Mesenchymal stem cell (in vitro differentiated cells and primary cell): ENCODE measurements at regions not wholly inside any gene's neighbourhood (a gene's known extent, or its start where the extent isn't known, plus 50 kb on each side); places are given as distances from the start of the nearest gene placed in this dataset.

Experiments
- DNase-seq: peaks from one replicate; pipeline ENCODE4 v3.0.0-alpha.2; 2013
- H2AFZ ChIP-seq: one replicate; pipeline ENCODE4 v1.6.1; 2013; ENCODE audit warnings: low read depth, mild to moderate bottlenecking, control low read depth, inconsistent platforms, low read length, moderate library complexity
- H2AK5ac ChIP-seq: 2 replicates; pipeline ENCODE4 v1.6.1; 2013; ENCODE audit warnings: low read length, moderate library complexity, mild to moderate bottlenecking, inconsistent platforms; ENCODE audit not compliant: severe bottlenecking
- H2BK120ac ChIP-seq: one replicate; pipeline ENCODE4 v1.6.1; 2013; ENCODE audit warnings: low read depth, mild to moderate bottlenecking, inconsistent platforms, low read length, moderate library complexity
- H2BK12ac ChIP-seq, 2 experiments: one replicate each; pipeline ENCODE4 v1.6.1; 2013; ENCODE audit warnings: inconsistent platforms in 2 of 2, low read length in 2 of 2, mild to moderate bottlenecking in 2 of 2, moderate library complexity in 2 of 2, control low read depth in 1 of 2
- H2BK15ac ChIP-seq: one replicate; pipeline ENCODE4 v1.6.1; 2013; ENCODE audit warnings: mild to moderate bottlenecking, low read depth, inconsistent platforms; ENCODE audit not compliant: poor library complexity, severe bottlenecking
- H2BK5ac ChIP-seq: 2 replicates; pipeline ENCODE4 v1.6.1; 2013; ENCODE audit warnings: low read depth, mild to moderate bottlenecking, low read length, control low read depth, inconsistent platforms; ENCODE audit not compliant: poor library complexity, severe bottlenecking
- H3K14ac ChIP-seq, 2 experiments: one replicate each; pipeline ENCODE4 v1.6.1; 2013; ENCODE audit warnings: inconsistent platforms in 2 of 2, low read length in 2 of 2, control low read depth in 1 of 2, mild to moderate bottlenecking in 1 of 2, moderate library complexity in 1 of 2
- H3K18ac ChIP-seq, 2 experiments: one replicate each; pipeline ENCODE4 v1.6.1; 2013; ENCODE audit warnings: inconsistent platforms in 2 of 2, low read length in 2 of 2, control low read depth in 1 of 2, low read depth in 1 of 2, mild to moderate bottlenecking in 1 of 2
- H3K23ac ChIP-seq, 2 experiments: one replicate each; pipeline ENCODE4 v1.6.1; 2013; ENCODE audit warnings: inconsistent platforms in 2 of 2, low read length in 2 of 2, mild to moderate bottlenecking in 2 of 2, moderate library complexity in 2 of 2, control low read depth in 1 of 2
- H3K27ac ChIP-seq: 2 replicates; pipeline ENCODE4 v1.5.1; 2013; ENCODE audit warnings: mild to moderate bottlenecking, moderate library complexity, low read length, control low read depth, inconsistent platforms; ENCODE audit not compliant: poor library complexity, severe bottlenecking
- H3K27me3 ChIP-seq, 2 experiments: 2 replicates each; pipeline versions ENCODE4 v1.6.1 to v1.7.0; 2013; ENCODE audit warnings: low read length in 2 of 2, mild to moderate bottlenecking in 2 of 2, moderate library complexity in 2 of 2, control low read depth in 1 of 2, inconsistent platforms in 1 of 2; ENCODE audit not compliant: control insufficient read depth in 1 of 2, insufficient read depth in 1 of 2
- H3K36me3 ChIP-seq, 2 experiments: 2 replicates each; pipeline versions ENCODE4 v1.6.1 to v1.7.0; 2013; ENCODE audit warnings: low read length in 2 of 2, control low read depth in 1 of 2, inconsistent platforms in 1 of 2, low read depth in 1 of 2, mild to moderate bottlenecking in 1 of 2; ENCODE audit not compliant: insufficient read depth in 2 of 2, control insufficient read depth in 1 of 2
- H3K4ac ChIP-seq, 2 experiments: one replicate each; pipeline ENCODE4 v1.6.1; 2013; ENCODE audit warnings: inconsistent platforms in 2 of 2, low read length in 2 of 2, mild to moderate bottlenecking in 2 of 2, moderate library complexity in 2 of 2, control low read depth in 1 of 2, low read depth in 1 of 2
- H3K4me1 ChIP-seq: 2 replicates; pipeline ENCODE4 v1.6.1; 2013; ENCODE audit warnings: low read depth, low read length, control low read depth; ENCODE audit not compliant: control insufficient read depth, insufficient read depth
- H3K4me2 ChIP-seq: 2 replicates; pipeline ENCODE4 v1.6.1; 2013; ENCODE audit warnings: low read length, mild to moderate bottlenecking, inconsistent platforms; ENCODE audit not compliant: poor library complexity, severe bottlenecking
- H3K4me3 ChIP-seq, 2 experiments: 2 replicates each; pipeline versions ENCODE4 v1.5.1 to v1.7.0; 2013; ENCODE audit warnings: low read length in 2 of 2, mild to moderate bottlenecking in 2 of 2, control low read depth in 1 of 2, low read depth in 1 of 2; ENCODE audit not compliant: insufficient read depth in 1 of 2
- H3K79me1 ChIP-seq: replicated peaks from 2 replicates; pipeline ENCODE4 v1.6.1; 2013; ENCODE audit warnings: mild to moderate bottlenecking, control low read depth, low read length, inconsistent platforms; ENCODE audit not compliant: poor library complexity, severe bottlenecking
- H3K9ac ChIP-seq: 2 replicates; pipeline ENCODE4 v1.7.0; 2013; ENCODE audit warnings: mild to moderate bottlenecking, low read length, moderate library complexity
- H3K9me3 ChIP-seq: 2 replicates; pipeline ENCODE4 v1.7.0; 2013; ENCODE audit warnings: mild to moderate bottlenecking, low read length; ENCODE audit not compliant: control insufficient read depth
- H4K8ac ChIP-seq: one replicate; pipeline ENCODE4 v1.6.1; 2013; ENCODE audit warnings: inconsistent platforms, mild to moderate bottlenecking, low read length, moderate library complexity
- H4K91ac ChIP-seq: one replicate; pipeline ENCODE4 v1.6.1; 2013; ENCODE audit warnings: mild to moderate bottlenecking, low read length, inconsistent platforms
- WGBS: methylation state at CpG from one replicate; pipeline ENCODE4 v1.1.7; 2013; ENCODE audit warnings: mixed read lengths; 5-methylcytosine and 5-hydroxymethylcytosine counted together

DNA sequence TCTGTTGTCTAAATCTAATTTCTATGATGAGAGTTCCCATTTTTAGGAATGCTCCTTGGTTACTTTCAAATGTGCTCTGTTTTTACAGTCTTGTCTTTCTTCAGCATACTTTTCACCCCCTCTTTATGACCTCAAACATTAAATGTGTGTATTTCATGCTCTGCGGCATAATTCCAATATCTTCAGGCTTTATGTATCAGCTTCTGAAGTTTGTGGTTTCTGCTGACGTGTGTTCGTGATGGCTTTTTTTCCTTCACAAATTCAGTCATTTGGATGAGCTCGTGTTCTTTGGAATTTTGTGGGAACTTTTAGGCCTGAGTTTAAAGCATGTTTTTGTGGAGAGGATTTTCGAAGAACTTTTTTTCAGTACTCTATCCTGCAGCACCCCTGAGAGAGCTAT is 97.7 kb upstream of the CHRNA7 start:
- no peaks in the 10 kb centered on the region for H3K36me3 ChIP-seq
- H3K4me2 ChIP-seq = no peak overlapping the region
- H2BK15ac ChIP-seq = no peak overlapping the region
- no peaks in the 10 kb centered on the region for H3K4me1 ChIP-seq
- no peak overlapping the region for H3K23ac ChIP-seq
- 75% methylated on average over 5 of the region's 5 CpGs for WGBS
- no peak overlapping the region for H3K9ac ChIP-seq
- no peak overlapping the region for H2BK5ac ChIP-seq
- H2AFZ ChIP-seq = no peak overlapping the region
- H3K14ac ChIP-seq = no peak overlapping the region
- H3K79me1 ChIP-seq = no peaks in the 10 kb centered on the region
- H3K4ac ChIP-seq = no peak overlapping the region
- no peak overlapping the region for H3K27ac ChIP-seq
- no peak for DNase-seq
- no peak overlapping the region for H2BK120ac ChIP-seq
- no peaks in the 10 kb centered on the region for H3K9me3 ChIP-seq
- no peaks in the 10 kb centered on the region for H3K27me3 ChIP-seq
- no peak overlapping the region for H4K91ac ChIP-seq
- no peak overlapping the region for H2AK5ac ChIP-seq
- H3K18ac ChIP-seq = no peak overlapping the region
- no peak overlapping the region for H2BK12ac ChIP-seq
- no peak overlapping the region for H4K8ac ChIP-seq
- H3K4me3 ChIP-seq = no peak overlapping the region

DNA sequence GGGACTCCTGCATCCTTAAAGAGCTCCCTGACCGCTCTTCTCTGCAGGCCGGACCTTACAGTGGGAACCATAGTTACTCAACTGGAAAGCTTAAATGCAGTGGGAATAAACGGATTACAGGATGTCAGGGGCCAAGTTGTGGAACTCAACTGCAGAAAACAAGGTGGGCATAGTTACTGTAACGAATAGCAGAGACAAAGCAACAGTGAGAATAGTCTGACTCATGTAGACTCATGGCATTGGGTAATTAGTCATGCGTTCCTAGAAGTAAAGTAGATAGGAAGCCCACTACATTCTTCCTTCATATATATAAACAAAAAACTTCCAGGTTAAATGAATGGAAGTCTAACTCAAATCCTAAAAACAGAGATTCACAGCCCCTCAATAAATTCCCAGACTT is 95.5 kb upstream of the CHRNA7 start:
- no peak overlapping the region for H2AK5ac ChIP-seq
- no peak overlapping the region for H2AFZ ChIP-seq
- H3K9me3 ChIP-seq = no peaks in the 10 kb centered on the region
- no peak overlapping the region for H4K8ac ChIP-seq
- no peak overlapping the region for H3K18ac ChIP-seq
- H2BK5ac ChIP-seq = no peak overlapping the region
- no peak overlapping the region for H3K4ac ChIP-seq
- no peak overlapping the region for H2BK12ac ChIP-seq
- no peak overlapping the region for H3K14ac ChIP-seq
- no peak overlapping the region for H4K91ac ChIP-seq
- no peak overlapping the region for H3K23ac ChIP-seq
- 46% methylated on average over 5 of the region's 5 CpGs for WGBS
- no peak overlapping the region for H2BK120ac ChIP-seq
- H3K4me3 ChIP-seq = no peak overlapping the region
- H3K27ac ChIP-seq = no peak overlapping the region
- H3K79me1 ChIP-seq = no peaks in the 10 kb centered on the region
- H2BK15ac ChIP-seq = no peak overlapping the region
- no peaks in the 10 kb centered on the region for H3K4me1 ChIP-seq
- no peak overlapping the region for H3K9ac ChIP-seq
- DNase-seq = no peak
- no peak overlapping the region for H3K4me2 ChIP-seq
- no peaks in the 10 kb centered on the region for H3K36me3 ChIP-seq
- H3K27me3 ChIP-seq = no peaks in the 10 kb centered on the region

DNA sequence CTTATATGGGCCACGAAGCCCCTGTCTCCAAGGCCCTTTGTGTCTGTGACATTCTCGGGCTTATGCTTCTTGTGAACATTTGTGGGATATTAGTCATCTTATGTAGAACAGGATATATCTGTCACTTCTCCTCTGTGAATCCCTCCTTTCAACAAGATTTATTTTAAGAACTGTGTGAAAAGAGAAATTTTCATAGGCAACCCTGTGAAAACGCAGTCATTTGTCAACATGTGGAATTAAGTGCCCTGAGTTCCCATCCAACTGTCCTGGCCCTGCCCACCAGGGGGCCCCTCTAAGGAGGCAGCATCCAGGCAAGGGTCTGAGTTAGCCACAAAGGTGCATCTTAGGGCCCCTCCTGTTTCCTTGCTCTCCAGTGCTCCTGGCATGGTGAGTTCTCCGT is 76.8 kb upstream of the CHRNA7 start:
- Histone ChIP-seq H3K9ac (no peak overlapping the region), H2BK12ac (no peak overlapping the region), H2AFZ (no peak overlapping the region), H2BK120ac (no peak overlapping the region), H3K4me3 (no peak overlapping the region), H3K4ac (no peak overlapping the region), H2AK5ac (no peak overlapping the region), H3K27ac (no peak overlapping the region), H3K27me3 (no peaks in the 10 kb centered on the region), H2BK15ac (no peak overlapping the region), H4K91ac (no peak overlapping the region), H3K14ac (no peak overlapping the region), H3K4me1 (no peaks in the 10 kb centered on the region), H3K79me1 (no peaks in the 10 kb centered on the region), H3K36me3 (no peaks in the 10 kb centered on the region), H3K9me3 (no peaks in the 10 kb centered on the region), H4K8ac (no peak overlapping the region), H3K18ac (no peak overlapping the region), H2BK5ac (no peak overlapping the region), H3K4me2 (no peak overlapping the region), H3K23ac (no peak overlapping the region)
- DNase-seq = no peak
- WGBS = 60% methylated on average over 3 of the region's 4 CpGs

DNA sequence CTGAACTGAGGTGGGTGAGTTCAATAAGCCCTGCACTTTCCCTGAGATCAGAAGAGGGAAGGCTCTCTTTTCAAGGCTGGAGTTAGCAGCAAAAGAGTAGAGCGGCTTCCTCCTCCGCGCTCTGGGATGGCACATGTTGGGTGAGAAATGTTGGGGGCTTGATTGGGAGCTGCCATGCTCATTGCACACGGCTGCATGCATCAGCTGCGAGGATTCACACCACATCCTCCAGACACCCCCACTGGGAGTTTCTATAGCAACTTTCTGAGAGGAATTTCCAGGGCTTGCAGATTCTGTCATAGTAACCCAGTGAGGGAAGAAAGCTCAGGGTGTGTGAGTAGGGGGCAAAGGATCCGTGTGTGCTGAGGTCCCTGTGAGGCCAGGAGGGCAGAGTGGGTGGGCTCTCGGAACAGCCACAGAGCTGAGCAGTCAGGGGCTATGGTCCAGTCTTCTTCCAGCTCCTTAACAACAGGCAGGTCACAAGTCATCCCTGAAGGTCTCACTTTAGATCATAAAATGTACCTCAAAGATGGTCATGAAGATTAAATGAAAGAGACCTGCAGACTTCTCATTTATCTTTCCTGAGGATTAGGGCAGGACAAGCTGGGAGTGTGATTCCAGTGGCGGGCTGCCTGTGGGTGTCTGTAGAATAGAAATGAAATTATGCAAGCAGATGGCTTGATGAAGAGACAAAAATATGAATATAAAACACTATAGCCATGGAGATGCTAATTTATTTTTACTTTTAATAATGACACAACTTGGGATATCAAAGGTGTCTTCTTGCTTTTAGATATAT is 75.7 kb upstream of the CHRNA7 start:
- no peak overlapping the region for H3K9ac ChIP-seq
- no peak overlapping the region for H3K4me3 ChIP-seq
- DNase-seq = no peak
- no peak overlapping the region for H2BK15ac ChIP-seq
- no peaks in the 10 kb centered on the region for H3K79me1 ChIP-seq
- H3K27ac ChIP-seq = no peak overlapping the region
- no peak overlapping the region for H3K18ac ChIP-seq
- no peaks in the 10 kb centered on the region for H3K36me3 ChIP-seq
- no peak overlapping the region for H3K23ac ChIP-seq
- no peaks in the 10 kb centered on the region for H3K4me1 ChIP-seq
- H3K14ac ChIP-seq = no peak overlapping the region
- WGBS = 88% methylated on average over 4 of the region's 8 CpGs
- no peaks in the 10 kb centered on the region for H3K27me3 ChIP-seq
- no peak overlapping the region for H3K4ac ChIP-seq
- no peak overlapping the region for H4K8ac ChIP-seq
- H2AFZ ChIP-seq = no peak overlapping the region
- no peak overlapping the region for H4K91ac ChIP-seq
- no peak overlapping the region for H2AK5ac ChIP-seq
- H2BK12ac ChIP-seq = no peak overlapping the region
- H2BK5ac ChIP-seq = no peak overlapping the region
- no peak overlapping the region for H2BK120ac ChIP-seq
- no peak overlapping the region for H3K4me2 ChIP-seq
- H3K9me3 ChIP-seq = no peaks in the 10 kb centered on the region
